IMR-90 (cell line): ENCODE measurements at regions not wholly inside any gene's neighbourhood (a gene's known extent, or its start where the extent isn't known, plus 50 kb on each side); places are given as distances from the start of the nearest gene placed in this dataset.

Source experiments
- ATAC-seq: fragments of 200-7000 bp; cut with Tn5 transposase; 2 replicates; pipeline ENCODE4 v1.9.1; 2020; ENCODE audit warnings: low read depth, mild to moderate bottlenecking, moderate library complexity
- BruUV-seq: library from RNA; stranded (reverse); fragments of 400-500 nt; replicated peaks from 2 replicates; lab custom pipeline; 2021; lab: Mats Ljungman, UMichigan
- CTCF ChIA-PET: fragments of 300-600 bp; formaldehyde crosslinking; extraction: SDS; loops from one replicate; lab custom pipeline; 2021; ENCODE audit warnings: antibody characterized with exemption; lab: Yijun Ruan, JAX
- POLR2A ChIA-PET: fragments of 300-600 bp; sonication (Branson Sonifier 250); formaldehyde crosslinking; loops from one replicate; lab custom pipeline; 2022; ENCODE audit warnings: antibody characterized with exemption; ENCODE audit not compliant: unreplicated experiment; lab: Charles Lee
- DNase-seq: peaks from one replicate; pipeline ENCODE4 v3.0.0; 2013
- H2AFZ ChIP-seq: replicated peaks from 2 replicates; pipeline ENCODE3; 2013; ENCODE audit warnings: low read length, mild to moderate bottlenecking; ENCODE audit not compliant: poor library complexity
- H2AK5ac ChIP-seq: 2 replicates; pipeline ENCODE4 v1.6.1; 2013; ENCODE audit warnings: low read depth, low read length, inconsistent platforms
- H2AK9ac ChIP-seq: replicated peaks from 2 replicates; pipeline ENCODE3; 2013; ENCODE audit warnings: mild to moderate bottlenecking, low read depth, low read length, moderate library complexity; ENCODE audit not compliant: poor library complexity
- H2BK120ac ChIP-seq: 2 replicates; pipeline ENCODE4 v1.6.1; 2013; ENCODE audit warnings: low read depth, low read length, inconsistent platforms
- H2BK15ac ChIP-seq: 3 replicates; pipeline ENCODE4 v1.6.1; 2013; ENCODE audit warnings: low read depth, low read length, inconsistent platforms
- H2BK20ac ChIP-seq: 2 replicates; pipeline ENCODE4 v1.6.1; 2013; ENCODE audit warnings: low read depth, mild to moderate bottlenecking, inconsistent platforms, low read length, moderate library complexity
- H2BK5ac ChIP-seq: 2 replicates; pipeline ENCODE4 v1.6.1; 2013; ENCODE audit warnings: mild to moderate bottlenecking, low read depth, low read length, inconsistent platforms; ENCODE audit not compliant: poor library complexity, severe bottlenecking
- H3K14ac ChIP-seq: replicated peaks from 2 replicates; pipeline ENCODE4 v1.6.1; 2013; ENCODE audit warnings: low read depth, low read length, inconsistent platforms
- H3K18ac ChIP-seq: 2 replicates; pipeline ENCODE4 v1.6.1; 2013; ENCODE audit warnings: low read depth, low read length, control low read depth
- H3K23ac ChIP-seq: 2 replicates; pipeline ENCODE4 v1.6.1; 2013; ENCODE audit warnings: low read depth, low read length, inconsistent platforms
- H3K27ac ChIP-seq: 2 replicates; pipeline ENCODE4 v1.5.1; 2013; ENCODE audit warnings: mild to moderate bottlenecking, control low read depth, low read length; ENCODE audit not compliant: insufficient read depth
- H3K27me3 ChIP-seq: 2 replicates; pipeline ENCODE4 v1.6.1; 2013; ENCODE audit warnings: low read length; ENCODE audit not compliant: control insufficient read depth, insufficient read depth
- H3K36me3 ChIP-seq: 2 replicates; pipeline ENCODE4 v1.6.1; 2013; ENCODE audit warnings: low read length, mixed read lengths; ENCODE audit not compliant: control insufficient read depth, insufficient read depth
- H3K4ac ChIP-seq: 2 replicates; pipeline ENCODE4 v1.6.1; 2013; ENCODE audit warnings: low read depth, low read length, inconsistent platforms
- H3K4me1 ChIP-seq: 2 replicates; pipeline ENCODE4 v1.6.1; 2013; ENCODE audit warnings: low read length, mixed read lengths; ENCODE audit not compliant: control insufficient read depth, insufficient read depth
- H3K4me2 ChIP-seq: 2 replicates; pipeline ENCODE4 v1.6.1; 2013; ENCODE audit warnings: low read depth, mild to moderate bottlenecking, control low read depth, low read length, moderate library complexity
- H3K4me3 ChIP-seq: 2 replicates; pipeline ENCODE4 v1.5.1; 2013; ENCODE audit warnings: low read depth, mild to moderate bottlenecking, control low read depth, low read length, moderate library complexity; ENCODE audit not compliant: insufficient read depth
- H3K56ac ChIP-seq: 2 replicates; pipeline ENCODE4 v1.6.1; 2013; ENCODE audit warnings: low read length, inconsistent platforms; ENCODE audit not compliant: insufficient read depth; ENCODE audit errors: extremely low read depth
- H3K79me1 ChIP-seq, 2 experiments: 2 replicates each; pipeline ENCODE4 v1.6.1; 2013; ENCODE audit warnings: low read length in 2 of 2, inconsistent platforms in 1 of 2, low read depth in 1 of 2
- H3K9ac ChIP-seq: 2 replicates; pipeline ENCODE4 v1.6.1; 2013; ENCODE audit warnings: low read depth, low read length, control low read depth
- H3K9me1 ChIP-seq: 2 replicates; pipeline ENCODE4 v1.6.1; 2013; ENCODE audit warnings: low read length, inconsistent platforms; ENCODE audit not compliant: insufficient read depth
- H3K9me3 ChIP-seq: 2 replicates; pipeline ENCODE4 v1.6.1; 2013; ENCODE audit warnings: low read length; ENCODE audit not compliant: control insufficient read depth, insufficient read depth
- H4K20me1 ChIP-seq: 2 replicates; pipeline ENCODE4 v1.6.1; 2013; ENCODE audit warnings: low read length, inconsistent platforms; ENCODE audit not compliant: insufficient read depth
- H4K5ac ChIP-seq: 2 replicates; pipeline ENCODE4 v1.6.1; 2013; ENCODE audit warnings: mild to moderate bottlenecking, low read depth, low read length, control low read depth
- H4K8ac ChIP-seq, 2 experiments: 2 replicates each; pipeline ENCODE4 v1.6.1; 2013; ENCODE audit warnings: low read depth in 2 of 2, low read length in 2 of 2, control low read depth in 1 of 2, inconsistent platforms in 1 of 2
- H4K91ac ChIP-seq: 2 replicates; pipeline ENCODE4 v1.6.1; 2013; ENCODE audit warnings: low read depth, low read length, inconsistent platforms; ENCODE audit not compliant: insufficient read depth
- CEBPB ChIP-seq: IDR thresholded peaks from 2 replicates; pipeline ENCODE4 v1.6.1; 2012; ENCODE audit warnings: low read depth, low read length, improper control_type of control experiment
- FOS ChIP-seq: fragments of 150-350 bp; IDR thresholded peaks from 2 replicates; pipeline ENCODE4 v1.6.1; 2016; ENCODE audit warnings: low read depth, low read length
- MAZ ChIP-seq: IDR thresholded peaks from 2 replicates; pipeline ENCODE4 v1.6.1; 2012; ENCODE audit warnings: low read depth, mild to moderate bottlenecking, low read length, improper control_type of control experiment, moderate library complexity, borderline replicate concordance
- MXI1 ChIP-seq: IDR thresholded peaks from 2 replicates; pipeline ENCODE4 v1.6.1; 2012; ENCODE audit warnings: low read depth, mild to moderate bottlenecking, low read length, moderate library complexity, borderline replicate concordance
- POLR2A ChIP-seq: IDR thresholded peaks from 2 replicates; pipeline ENCODE4 v1.6.1; 2012; ENCODE audit warnings: mild to moderate bottlenecking, low read depth, low read length
- RAD21 ChIP-seq: IDR thresholded peaks from 2 replicates; pipeline ENCODE4 v1.6.1; 2012; ENCODE audit warnings: low read length, improper control_type of control experiment
- RFX5 ChIP-seq: IDR thresholded peaks from 2 replicates; pipeline ENCODE4 v1.8.0; 2012; ENCODE audit warnings: low read depth, mild to moderate bottlenecking, low read length, moderate library complexity
- SMC3 ChIP-seq: fragments of 150-350 bp; IDR thresholded peaks from 2 replicates; pipeline ENCODE4 v1.6.1; 2016; ENCODE audit warnings: low read depth, mild to moderate bottlenecking, antibody characterized with exemption, low read length, moderate library complexity
- WGBS, 2 experiments: methylation state at CpG; one replicate each; pipeline versions ENCODE4 v1.1.5 to v1.1.7; 2013; ENCODE audit warnings: missing lambda C conversion rate in 2 of 2; ENCODE audit not compliant: insufficient read length in 1 of 2; ENCODE audit errors: extremely low coverage in 2 of 2; 5-methylcytosine and 5-hydroxymethylcytosine counted together
- dilution Hi-C: fragments of 300-500 bp; cut with HindIII; formaldehyde crosslinking; loops from one replicate; pipeline ENCODE4 v1.14.3; 2018; ENCODE audit warnings: low sequenced_read_pairs; ENCODE audit not compliant: unreplicated experiment
- in situ Hi-C: fragments of 300-500 bp; cut with MboI; formaldehyde crosslinking; loops from 3 replicates; pipeline ENCODE4 v1.14.3; 2019; ENCODE audit warnings: low sequenced_read_pairs, inconsistent platforms, mixed read lengths
- intact Hi-C: fragments of 100-400 bp; cut with micrococcal nuclease; formaldehyde crosslinking; loops from 2 replicates; pipeline ENCODE4 v1.10.0; 2022
- TF ChIP-seq, protein P1 (sequence below): conservative IDR thresholded peaks from 2 replicates; pipeline ENCODE4 v1.5.1; 2012; ENCODE audit warnings: mild to moderate bottlenecking, low read depth, low read length, improper control_type of control experiment

DNA sequence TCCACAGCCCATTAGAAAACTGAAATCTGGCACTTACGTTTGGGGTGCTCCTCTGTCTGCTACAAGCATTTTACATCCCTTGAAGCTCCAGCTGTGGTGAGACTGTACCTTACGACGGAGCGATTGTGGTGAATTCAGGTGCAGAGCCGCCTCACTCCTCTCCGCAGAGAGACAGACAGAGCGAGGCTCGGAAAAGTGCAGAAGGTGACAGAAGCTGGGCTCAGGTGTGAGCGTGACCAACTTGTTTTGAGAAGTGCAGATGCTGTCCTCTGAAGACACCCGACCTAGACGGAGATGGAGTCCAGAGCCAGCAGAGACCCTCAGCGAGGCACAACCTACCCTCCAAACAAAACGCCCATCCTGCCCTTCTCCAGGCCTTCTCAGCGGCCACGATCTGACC, 196.5 kb downstream of the MED10 start:
- peaks cover 37% of the 10 kb centered on the region for H3K9me3 ChIP-seq
- DNase-seq (no peak), ATAC-seq (no peak)
- no peak overlapping the region for H4K8ac ChIP-seq
- H2BK120ac ChIP-seq = no peak overlapping the region
- no peak overlapping the region for H2AK9ac ChIP-seq
- in situ Hi-C loops (no loop called here), dilution Hi-C loops (no loop called here), intact Hi-C loops (no loop called here)
- no peak overlapping the region for H2BK20ac ChIP-seq
- H3K27me3 ChIP-seq = no peaks in the 10 kb centered on the region
- WGBS, 2 experiments = 80% methylated on average over 3 of the region's 15 CpGs; no CpG with 5 or more reads in 1 of the 2 experiments
- no peak overlapping the region for H3K14ac ChIP-seq
- BruUV-seq = no TSS peak
- H3K9ac ChIP-seq = no peak overlapping the region
- H3K23ac ChIP-seq = no peak overlapping the region
- H3K9me1 ChIP-seq = no peaks in the 10 kb centered on the region
- H3K36me3 ChIP-seq = no peaks in the 10 kb centered on the region
- H4K91ac ChIP-seq = no peak overlapping the region
- no peak overlapping the region for H4K5ac ChIP-seq
- H2BK5ac ChIP-seq = no peak overlapping the region
- no peak overlapping the region for H3K4me3 ChIP-seq
- no peak overlapping the region for H2BK15ac ChIP-seq
- H3K27ac ChIP-seq = no peak overlapping the region
- no peak overlapping the region for H3K4ac ChIP-seq
- no peak overlapping the region for H3K4me2 ChIP-seq
- TF ChIP-seq POLR2A (no peak), RAD21 (no peak), CEBPB (no peak), MAZ (no peak), FOS (no peak), SMC3 (no peak), MXI1 (no peak), RFX5 (no peak)
- TF ChIP-seq, protein P1, sequence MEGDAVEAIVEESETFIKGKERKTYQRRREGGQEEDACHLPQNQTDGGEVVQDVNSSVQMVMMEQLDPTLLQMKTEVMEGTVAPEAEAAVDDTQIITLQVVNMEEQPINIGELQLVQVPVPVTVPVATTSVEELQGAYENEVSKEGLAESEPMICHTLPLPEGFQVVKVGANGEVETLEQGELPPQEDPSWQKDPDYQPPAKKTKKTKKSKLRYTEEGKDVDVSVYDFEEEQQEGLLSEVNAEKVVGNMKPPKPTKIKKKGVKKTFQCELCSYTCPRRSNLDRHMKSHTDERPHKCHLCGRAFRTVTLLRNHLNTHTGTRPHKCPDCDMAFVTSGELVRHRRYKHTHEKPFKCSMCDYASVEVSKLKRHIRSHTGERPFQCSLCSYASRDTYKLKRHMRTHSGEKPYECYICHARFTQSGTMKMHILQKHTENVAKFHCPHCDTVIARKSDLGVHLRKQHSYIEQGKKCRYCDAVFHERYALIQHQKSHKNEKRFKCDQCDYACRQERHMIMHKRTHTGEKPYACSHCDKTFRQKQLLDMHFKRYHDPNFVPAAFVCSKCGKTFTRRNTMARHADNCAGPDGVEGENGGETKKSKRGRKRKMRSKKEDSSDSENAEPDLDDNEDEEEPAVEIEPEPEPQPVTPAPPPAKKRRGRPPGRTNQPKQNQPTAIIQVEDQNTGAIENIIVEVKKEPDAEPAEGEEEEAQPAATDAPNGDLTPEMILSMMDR = no peak
- POLR2A ChIA-PET = no interaction called here
- no peaks in the 10 kb centered on the region for H3K4me1 ChIP-seq
- CTCF ChIA-PET = no interaction called here
- no peaks in the 10 kb centered on the region for H4K20me1 ChIP-seq
- no peak overlapping the region for H2AK5ac ChIP-seq
- H2AFZ ChIP-seq = no peak overlapping the region
- H3K18ac ChIP-seq = no peak overlapping the region
- no peak overlapping the region for H3K56ac ChIP-seq
- no peaks in the 10 kb centered on the region for H3K79me1 ChIP-seq
